GM12865 (cell line): ENCODE measurements at regions not wholly inside any gene's neighbourhood (a gene's known extent, or its start where the extent isn't known, plus 50 kb on each side); places are given as distances from the start of the nearest gene placed in this dataset.

Experiments
- DNase-seq: peaks from one replicate; pipeline ENCODE4 v3.0.0; 2010; ENCODE audit warnings: low read depth
- H3K4me3 ChIP-seq: 2 replicates; pipeline ENCODE4 v1.5.1; 2011; ENCODE audit warnings: mild to moderate bottlenecking, low read depth, low read length, control low read depth
- TF ChIP-seq, protein P1 (sequence below): IDR thresholded peaks from 2 replicates; pipeline ENCODE4 v1.5.1; 2011; ENCODE audit warnings: low read length, control low read depth, low read depth, inconsistent platforms; ENCODE audit not compliant: insufficient read depth; ENCODE audit errors: missing control alignments

- H3K4me3 ChIP-seq = no peak overlapping the region
These were observed 598.4 kb downstream of the RPL10L start for GRCh38 chr14:46053221-46053620.

GRCh38 chr14:46051796-46052195 lies 599.8 kb downstream of the RPL10L start:
- no peak for DNase-seq
- TF ChIP-seq, protein P1, sequence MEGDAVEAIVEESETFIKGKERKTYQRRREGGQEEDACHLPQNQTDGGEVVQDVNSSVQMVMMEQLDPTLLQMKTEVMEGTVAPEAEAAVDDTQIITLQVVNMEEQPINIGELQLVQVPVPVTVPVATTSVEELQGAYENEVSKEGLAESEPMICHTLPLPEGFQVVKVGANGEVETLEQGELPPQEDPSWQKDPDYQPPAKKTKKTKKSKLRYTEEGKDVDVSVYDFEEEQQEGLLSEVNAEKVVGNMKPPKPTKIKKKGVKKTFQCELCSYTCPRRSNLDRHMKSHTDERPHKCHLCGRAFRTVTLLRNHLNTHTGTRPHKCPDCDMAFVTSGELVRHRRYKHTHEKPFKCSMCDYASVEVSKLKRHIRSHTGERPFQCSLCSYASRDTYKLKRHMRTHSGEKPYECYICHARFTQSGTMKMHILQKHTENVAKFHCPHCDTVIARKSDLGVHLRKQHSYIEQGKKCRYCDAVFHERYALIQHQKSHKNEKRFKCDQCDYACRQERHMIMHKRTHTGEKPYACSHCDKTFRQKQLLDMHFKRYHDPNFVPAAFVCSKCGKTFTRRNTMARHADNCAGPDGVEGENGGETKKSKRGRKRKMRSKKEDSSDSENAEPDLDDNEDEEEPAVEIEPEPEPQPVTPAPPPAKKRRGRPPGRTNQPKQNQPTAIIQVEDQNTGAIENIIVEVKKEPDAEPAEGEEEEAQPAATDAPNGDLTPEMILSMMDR = no peak
- no peak overlapping the region for H3K4me3 ChIP-seq

More at GRCh38 chr14:46053221-46053620, 598.4 kb downstream of the RPL10L start:
- no peak for DNase-seq
- TF ChIP-seq, protein P1 = no peak

DNA sequence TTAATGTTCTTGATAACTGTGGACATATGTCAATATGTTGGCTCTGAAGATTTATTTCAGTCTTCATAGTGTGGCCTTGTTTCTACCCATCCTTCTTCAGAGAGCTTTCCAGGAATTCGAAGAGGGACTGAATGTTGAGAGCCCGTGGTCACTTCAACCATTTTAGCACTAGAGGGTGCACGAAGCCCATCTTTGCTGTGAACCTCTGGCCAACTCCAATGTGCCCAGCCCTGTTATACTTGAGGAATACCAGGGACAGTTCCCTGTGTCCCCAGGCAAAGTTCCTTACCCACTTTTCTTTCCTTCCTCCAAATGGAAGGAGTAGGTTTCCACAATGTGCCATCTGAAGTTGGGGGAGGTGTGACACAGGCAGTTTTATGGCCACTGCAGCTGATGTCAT lies 603.5 kb downstream of the RPL10L start:
- TF ChIP-seq, protein P1 = peak; percentile 41
- DNase-seq = peak; percentile 18
- H3K4me3 ChIP-seq = no peak overlapping the region

DNA sequence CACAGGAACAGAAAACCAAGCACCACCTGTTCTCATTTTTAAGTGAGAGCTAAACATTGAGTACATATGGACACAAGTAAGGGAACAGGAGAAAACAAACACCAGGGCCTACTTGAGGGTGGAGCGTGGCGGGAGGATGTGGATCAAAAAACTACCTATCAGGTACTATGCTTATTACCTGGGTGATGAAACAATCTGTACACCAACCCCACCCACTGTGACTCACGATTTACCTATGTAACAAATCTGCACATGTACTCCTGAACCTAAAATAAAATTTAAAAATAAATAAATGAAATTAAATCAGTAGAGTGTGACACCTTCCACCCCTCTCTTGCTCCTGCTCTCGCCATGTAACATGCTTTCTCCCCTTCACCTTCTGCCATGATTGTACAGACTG lies 615.5 kb downstream of the RPL10L start:
- H3K4me3 ChIP-seq = no peak overlapping the region
- no peak for DNase-seq
- TF ChIP-seq, protein P1 = no peak

DNA sequence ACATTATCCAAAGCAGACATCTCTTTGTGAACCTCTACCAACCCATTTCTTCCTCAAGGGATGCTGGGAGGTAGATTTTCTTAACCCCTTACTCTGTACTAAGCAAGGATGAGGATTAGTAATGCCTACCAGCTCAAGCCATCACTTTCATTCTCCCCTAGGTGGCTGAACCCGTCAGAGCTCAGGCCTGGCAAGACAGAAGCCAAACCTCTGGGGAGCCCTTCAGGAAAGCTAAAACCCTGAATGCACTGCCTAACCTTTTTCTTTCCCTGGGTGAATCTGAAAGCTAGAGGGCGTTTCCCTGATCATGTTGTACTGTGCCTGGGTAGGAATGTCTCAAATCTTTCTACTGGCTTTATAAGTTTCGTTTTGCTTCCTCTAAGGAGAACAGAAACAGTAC lies 617.3 kb downstream of the RPL10L start:
- DNase-seq = no peak
- no peak overlapping the region for H3K4me3 ChIP-seq
- TF ChIP-seq, protein P1 = no peak

- no peak overlapping the region for H3K4me3 ChIP-seq
- TF ChIP-seq, protein P1 = no peak
- no peak for DNase-seq
These were observed 632.6 kb downstream of the RPL10L start for GRCh38 chr14:46018846-46019420.

DNA sequence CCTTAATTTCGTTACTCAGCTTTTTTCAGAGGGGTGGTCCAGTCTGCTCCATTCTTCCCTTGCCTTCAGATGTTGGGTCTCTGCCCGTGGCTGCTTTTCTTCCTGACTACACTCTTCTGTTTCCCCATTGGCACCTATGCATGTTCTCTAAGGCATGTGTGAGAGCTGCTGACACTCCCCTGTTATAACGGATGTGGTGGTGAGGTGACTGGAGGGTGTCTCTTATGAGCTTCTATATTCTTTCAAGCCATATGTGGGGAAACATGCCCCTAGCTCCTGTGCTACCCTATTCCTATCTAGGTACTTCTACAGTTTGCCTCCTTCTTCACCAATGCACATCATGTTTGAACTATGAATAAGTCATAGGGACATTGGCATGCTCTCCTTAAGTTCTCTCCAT lies 643.2 kb downstream of the RPL10L start:
- H3K4me3 ChIP-seq = no peak overlapping the region
- TF ChIP-seq, protein P1 = no peak
- DNase-seq = peak; percentile 2
